HG03159 (cell line): ENCODE measurements at regions not wholly inside any gene's neighbourhood (a gene's known extent, or its start where the extent isn't known, plus 50 kb on each side); places are given as distances from the start of the nearest gene placed in this dataset.

ENCODE experiments used
- ATAC-seq: cut with Tn5 transposase; IDR thresholded peaks from one replicate; pipeline ENCODE4 v1.9.1; 2021; ENCODE audit warnings: mild to moderate bottlenecking, moderate library complexity; ENCODE audit not compliant: unreplicated experiment

GRCh38 chr6:140044626-140045025 lies 670.2 kb upstream of the CITED2 start:
- no peak for ATAC-seq

DNA sequence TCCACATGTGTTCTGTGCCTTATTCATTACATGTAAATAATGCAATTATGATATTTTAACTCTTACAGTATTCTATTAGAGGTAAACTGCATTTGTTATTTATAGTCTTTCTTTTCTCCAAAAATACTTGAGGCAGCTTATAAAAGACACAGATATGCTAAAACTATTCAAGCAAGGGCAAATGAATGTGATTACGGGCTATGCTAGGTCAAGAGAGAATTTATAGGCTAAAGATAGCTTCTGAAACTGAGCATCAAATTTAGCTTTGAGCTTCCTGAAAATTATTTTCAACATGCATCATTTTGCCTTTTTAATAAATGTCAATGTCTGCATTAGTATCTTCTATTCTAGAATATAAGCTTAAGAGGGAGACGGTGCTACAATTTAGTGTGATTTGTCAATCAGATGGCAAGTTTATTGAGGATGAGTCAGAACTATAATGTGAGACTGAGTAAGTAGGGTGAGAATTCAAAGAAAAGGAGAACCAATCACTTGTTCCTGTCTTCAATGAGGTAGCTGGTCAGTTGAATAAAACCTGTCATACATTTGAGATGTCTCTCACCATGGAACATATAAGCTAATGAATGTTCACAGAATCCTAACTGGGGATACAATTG lies 669.4 kb upstream of the CITED2 start:
- ATAC-seq, result peak; percentile 62

- no peak for ATAC-seq
These were observed 668.9 kb upstream of the CITED2 start for GRCh38 chr6:140043357-140043756.

DNA sequence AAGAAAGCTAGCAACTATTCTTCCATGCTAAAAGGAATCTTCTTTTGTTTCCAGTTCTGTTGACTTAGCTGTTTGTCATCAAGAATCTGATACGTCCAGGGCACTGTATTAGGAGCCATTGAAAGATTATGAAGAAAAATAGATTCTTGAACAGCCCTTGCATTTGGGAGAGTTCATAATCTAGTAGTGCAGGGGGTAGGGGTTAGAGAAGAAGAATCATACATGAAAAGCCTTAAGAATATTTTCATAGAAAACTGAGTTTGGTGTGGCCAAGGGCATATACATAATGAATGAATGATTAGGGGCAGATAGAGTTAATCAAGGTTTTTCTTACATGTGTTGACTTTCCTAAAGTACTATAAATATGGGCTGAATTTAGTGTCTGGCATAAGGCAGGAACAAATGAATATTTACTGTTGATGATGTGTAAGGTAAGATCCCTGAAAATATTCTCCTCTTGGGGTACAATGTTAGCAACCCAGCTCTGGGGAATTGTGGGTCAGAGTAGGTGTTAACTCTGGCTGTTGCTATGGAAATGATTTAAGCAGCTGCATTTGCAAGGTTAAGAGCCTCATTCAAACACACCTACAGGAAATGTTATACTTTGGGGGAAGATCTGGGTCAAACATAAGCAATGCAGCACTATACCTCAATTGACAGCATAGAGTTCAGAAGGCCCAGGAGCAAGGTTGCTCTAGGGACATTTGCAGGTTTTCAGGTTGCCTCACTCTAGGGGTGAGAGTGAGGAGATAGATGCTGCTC lies 667.3 kb upstream of the CITED2 start:
- no peak for ATAC-seq

DNA sequence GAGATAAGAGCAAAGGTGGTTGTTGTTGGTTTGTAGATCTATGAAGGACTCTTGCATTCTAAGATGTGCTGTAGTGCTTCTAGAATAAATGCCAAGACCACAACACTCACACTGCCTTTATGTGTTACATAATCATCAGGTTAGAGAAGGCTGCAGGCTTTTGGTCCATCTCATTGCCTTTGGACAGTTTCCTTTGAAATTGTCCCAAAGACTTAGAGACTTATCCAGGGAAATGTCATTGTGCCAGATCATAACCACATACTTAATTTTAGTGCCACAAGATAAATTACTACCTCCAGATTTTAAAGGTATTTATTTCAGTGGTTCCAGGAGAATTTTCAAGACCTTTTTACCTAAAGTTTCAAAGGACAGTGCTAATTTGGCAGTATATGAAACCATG lies 666.6 kb upstream of the CITED2 start:
- no peak for ATAC-seq

- ATAC-seq, result no peak
These were observed 665.9 kb upstream of the CITED2 start for GRCh38 chr6:140040396-140040795.

DNA sequence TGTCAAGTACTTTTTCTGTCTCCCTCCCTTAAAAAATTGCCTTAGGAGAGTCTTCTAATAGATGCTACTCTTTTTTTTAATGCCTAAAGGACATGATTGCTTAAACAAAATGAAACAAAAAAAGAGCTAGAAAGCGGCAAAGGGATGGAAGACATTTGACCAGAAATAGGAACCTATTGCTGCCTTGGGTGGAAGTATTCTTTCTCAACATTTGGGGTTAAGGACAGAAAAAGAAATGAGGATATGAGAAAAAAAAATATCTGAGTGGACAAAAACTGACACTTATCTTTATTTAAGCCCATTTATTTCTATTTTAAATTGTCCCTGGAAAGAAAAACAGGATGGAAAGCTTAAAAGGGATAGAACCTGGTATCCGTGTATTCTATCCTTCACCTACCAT lies 664.9 kb upstream of the CITED2 start:
- no peak for ATAC-seq

DNA sequence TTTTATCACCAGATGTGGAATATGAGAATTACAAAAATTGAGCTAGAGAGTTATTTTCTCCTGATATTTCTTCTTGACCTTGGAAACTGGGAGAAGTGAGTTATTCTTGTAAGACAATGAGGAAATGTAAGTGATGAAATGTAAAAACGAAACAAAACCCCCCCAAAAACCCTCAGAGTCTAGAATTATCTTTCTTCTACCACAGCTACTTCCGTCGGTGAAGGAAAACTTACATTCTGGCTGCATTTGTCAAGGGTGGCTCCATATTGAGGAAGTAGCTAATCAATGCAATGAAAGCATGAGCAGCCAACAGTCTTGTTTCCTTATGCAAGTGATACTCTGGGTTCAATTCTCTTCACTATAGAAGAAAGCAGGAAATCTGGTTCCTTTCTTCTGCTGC lies 661.7 kb upstream of the CITED2 start:
- no peak for ATAC-seq

DNA sequence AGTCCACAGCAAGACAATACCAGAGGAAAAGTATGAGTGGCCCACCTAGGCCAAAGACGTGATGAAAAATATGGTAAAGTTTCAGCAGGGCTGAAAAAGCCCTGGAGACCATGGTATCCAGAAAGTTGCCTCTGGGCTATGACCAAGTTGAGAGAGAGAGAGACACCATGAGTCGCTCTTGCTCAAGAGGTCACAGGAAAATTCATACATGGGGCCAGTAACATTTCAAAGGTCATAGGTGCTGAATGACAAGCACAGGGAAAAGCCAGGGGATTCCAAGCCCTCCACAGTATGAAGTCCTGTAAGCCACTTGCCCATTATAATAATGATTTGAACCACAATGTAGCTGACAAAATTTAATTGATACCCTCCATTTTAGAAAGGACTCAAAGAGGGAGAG lies 657.7 kb upstream of the CITED2 start:
- ATAC-seq, result no peak

- no peak for ATAC-seq
These were observed 655.1 kb upstream of the CITED2 start for GRCh38 chr6:140029551-140029950.

DNA sequence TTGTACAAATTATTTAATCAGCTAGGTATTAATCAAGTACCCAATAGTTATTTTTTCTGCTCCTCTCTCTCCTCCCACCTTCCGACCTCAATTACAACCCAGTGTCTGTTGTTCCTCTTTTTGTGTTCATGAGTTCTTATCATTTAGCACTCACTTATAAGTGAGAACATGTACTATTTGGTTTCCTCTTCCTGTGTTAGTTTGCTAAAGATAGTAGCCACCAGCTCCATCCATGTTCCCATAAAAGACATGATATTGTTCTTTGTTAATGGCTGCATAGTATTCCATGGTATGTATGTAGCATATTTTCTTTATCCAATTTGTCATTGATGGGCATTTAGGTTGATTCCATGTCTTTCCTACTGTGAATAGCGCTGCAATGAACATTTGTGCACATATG lies 652.8 kb upstream of the CITED2 start:
- no peak for ATAC-seq

DNA sequence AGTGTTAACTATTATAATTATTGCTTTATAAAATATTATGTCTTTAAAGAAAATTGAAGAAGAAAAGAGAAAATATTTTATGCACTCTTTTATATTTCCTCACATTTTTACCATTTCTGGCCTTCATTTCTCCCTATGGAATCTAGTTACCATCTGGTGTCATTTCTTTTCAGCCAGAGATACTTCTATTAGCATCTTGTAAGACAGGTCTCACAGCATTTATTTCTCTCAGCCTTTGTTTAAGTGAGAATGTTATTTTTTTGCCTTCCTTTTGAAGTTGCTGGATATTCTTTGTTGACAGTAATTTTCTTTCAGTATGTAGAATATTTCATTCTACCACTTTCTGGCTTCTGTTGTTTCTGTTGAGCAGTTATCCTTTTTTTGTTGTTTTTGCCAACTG lies 652.1 kb upstream of the CITED2 start:
- no peak for ATAC-seq

GRCh38 chr6:140025171-140025570 lies 650.7 kb upstream of the CITED2 start:
- ATAC-seq, result no peak

DNA sequence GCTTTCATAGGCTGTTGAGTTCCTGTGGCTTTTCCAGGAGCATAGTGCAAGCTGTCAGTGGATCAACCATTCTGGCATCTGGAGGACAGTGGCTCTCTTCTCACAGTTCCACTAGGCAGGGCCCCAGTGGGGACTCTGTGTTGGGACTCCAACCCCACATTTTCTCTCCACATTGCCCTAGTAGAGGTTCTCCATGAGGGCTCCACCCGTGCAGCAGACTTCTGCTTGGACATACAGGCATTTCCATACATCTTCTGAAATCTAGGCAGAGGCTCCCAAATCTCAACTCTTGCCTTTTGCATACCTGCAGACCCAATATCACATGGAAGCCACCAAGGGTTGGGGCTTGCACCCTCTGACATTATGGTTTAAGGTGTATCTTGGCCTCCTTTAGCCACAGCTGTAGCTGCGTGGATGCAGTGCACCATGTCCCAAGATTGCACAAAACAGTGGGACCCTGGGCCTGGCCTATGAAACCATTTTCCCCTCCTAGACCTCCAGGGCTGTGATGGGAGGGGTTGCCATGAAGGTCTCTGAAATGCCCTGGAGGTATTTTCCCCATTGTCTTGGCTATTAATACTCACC lies 645.9 kb upstream of the CITED2 start:
- no peak for ATAC-seq

DNA sequence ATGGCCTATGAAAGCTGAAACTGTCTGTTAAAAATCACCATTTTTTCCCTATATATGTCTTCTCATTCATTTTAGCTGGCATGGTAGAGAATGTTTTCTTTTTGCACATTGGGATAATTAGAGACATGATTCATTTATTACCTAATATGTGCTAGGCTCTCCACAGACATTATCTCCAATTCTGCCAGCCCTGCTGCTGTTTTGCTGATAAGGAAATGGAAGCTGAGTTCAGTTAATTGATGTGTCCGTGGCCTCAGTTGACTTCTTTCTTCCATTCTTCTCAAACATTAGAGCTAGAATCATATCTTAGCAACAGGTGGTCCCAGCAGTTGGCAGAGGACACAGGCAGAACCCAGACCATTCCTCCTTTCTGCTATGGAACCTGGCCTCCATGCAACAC lies 644.1 kb upstream of the CITED2 start:
- no peak for ATAC-seq

- ATAC-seq, result no peak
These were observed 643.0 kb upstream of the CITED2 start for GRCh38 chr6:140017470-140017869.

- ATAC-seq, result no peak
These were observed 637.7 kb upstream of the CITED2 start for GRCh38 chr6:140012150-140012549.

DNA sequence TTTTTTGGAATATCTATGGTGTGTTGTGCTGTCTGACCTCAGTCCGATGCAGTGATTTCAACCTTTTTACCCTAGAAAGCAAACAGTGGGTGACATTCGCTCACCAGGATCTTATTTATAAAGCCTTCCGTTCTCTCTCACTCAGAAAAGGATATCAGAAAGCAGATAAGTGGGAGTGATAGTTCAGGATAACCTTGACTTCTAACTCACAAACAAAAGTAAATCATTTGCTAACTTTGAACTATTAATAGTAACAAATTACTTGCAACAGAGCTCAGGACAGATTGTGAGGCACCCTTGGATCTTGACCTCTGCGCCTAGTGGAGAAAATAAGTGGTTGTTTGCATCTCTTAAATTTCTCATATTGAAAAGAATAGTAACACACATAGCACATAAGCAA lies 637.1 kb upstream of the CITED2 start:
- ATAC-seq, result no peak

DNA sequence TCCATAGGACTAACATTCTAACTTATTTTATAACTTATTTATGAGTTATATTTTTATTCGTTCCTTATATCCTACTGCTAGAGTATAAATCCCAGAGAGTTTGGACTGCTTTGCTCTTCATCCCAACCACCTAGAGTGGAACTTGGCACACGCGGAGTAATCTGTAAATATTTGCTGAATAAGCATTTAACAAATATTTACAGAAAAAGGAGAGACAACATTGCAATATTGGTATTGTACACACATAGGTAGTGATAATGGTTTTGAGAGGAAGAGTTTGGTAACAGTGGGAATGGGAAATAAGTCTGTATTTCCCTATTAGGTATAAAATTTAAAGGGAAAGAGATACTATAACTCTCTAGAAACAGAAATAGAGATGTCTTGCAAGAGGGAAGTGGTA lies 634.8 kb upstream of the CITED2 start:
- ATAC-seq, result no peak

DNA sequence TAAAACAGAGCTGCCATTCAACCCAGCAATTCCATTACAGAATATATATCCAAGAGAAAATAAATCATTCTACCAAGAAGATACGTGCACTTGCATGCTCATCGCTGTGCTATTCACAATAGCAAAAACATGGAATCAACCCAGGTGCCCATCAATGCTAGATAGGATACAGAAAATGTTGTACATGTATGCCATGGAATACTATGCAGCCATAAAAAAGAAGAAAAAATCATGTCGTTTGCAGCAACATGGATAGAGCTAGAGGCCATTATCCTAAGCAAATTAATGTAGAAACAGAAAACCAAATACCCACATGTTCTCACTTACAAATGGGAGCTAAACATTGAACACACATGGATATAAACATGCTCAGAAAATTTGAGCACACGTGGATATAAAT lies 633.1 kb upstream of the CITED2 start:
- no peak for ATAC-seq

GRCh38 chr6:140003217-140003616 lies 628.8 kb upstream of the CITED2 start:
- no peak for ATAC-seq

DNA sequence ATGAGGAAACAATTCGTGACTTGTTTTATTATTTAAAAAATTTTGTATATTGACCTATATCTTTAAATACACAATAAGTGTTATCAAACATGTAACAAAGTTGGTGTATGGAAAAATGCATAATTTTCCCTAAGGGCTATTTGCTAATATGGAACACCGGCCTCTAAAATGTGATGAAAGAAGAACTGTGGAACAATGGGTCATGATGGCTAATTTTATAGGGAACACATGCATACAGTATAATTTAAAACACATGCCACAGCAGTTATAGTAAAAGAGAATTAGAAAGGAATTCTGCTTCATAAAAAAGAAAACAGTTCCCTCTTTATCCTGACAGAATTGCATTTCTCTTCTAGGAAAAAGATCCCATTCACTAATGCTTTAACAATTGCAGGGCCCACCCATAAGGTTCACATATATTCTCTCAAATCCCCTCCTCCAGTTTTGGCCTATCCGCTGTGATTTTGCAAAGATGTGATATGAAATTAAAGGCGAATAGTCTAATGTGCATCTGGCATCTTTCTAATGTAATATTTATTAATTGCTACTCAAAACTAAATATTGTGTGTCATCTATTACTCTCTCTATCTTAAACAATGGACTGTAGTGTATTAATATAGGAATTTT lies 628.1 kb upstream of the CITED2 start:
- ATAC-seq, result no peak
